IPS DF 6.9 (cell line): ENCODE measurements at regions not wholly inside any gene's neighbourhood (a gene's known extent, or its start where the extent isn't known, plus 50 kb on each side); places are given as distances from the start of the nearest gene placed in this dataset.
"Not testable (repeated sequence)": the region's sequence is repeated elsewhere in the genome, so short reads cannot be mapped to it uniquely, and the experiment has no call there.

Source experiments
- DNase-seq: peaks from one replicate; pipeline ENCODE4 v3.0.0-alpha.2; 2013; ENCODE audit warnings: low read depth, low spot score
- H3K27ac ChIP-seq: one replicate; pipeline ENCODE4 v1.5.1; 2013; ENCODE audit warnings: low read length, control low read depth
- H3K27me3 ChIP-seq: 2 replicates; pipeline ENCODE4 v1.6.1; 2013; ENCODE audit warnings: mild to moderate bottlenecking, low read length; ENCODE audit not compliant: control insufficient read depth, insufficient read depth
- H3K36me3 ChIP-seq: 2 replicates; pipeline ENCODE4 v1.6.1; 2013; ENCODE audit warnings: low read length; ENCODE audit not compliant: control insufficient read depth, insufficient read depth
- H3K4me1 ChIP-seq: 2 replicates; pipeline ENCODE4 v1.6.1; 2013; ENCODE audit warnings: low read length; ENCODE audit not compliant: control insufficient read depth, insufficient read depth
- H3K4me3 ChIP-seq: 2 replicates; pipeline ENCODE4 v1.5.1; 2013; ENCODE audit warnings: mild to moderate bottlenecking, low read length
- H3K9me3 ChIP-seq: 2 replicates; pipeline ENCODE4 v1.6.1; 2013; ENCODE audit warnings: low read length, inconsistent platforms; ENCODE audit not compliant: control insufficient read depth, insufficient read depth
- WGBS: extraction: QIAGEN DNeasy Blood & Tissue Kit; methylation state at CpG from one replicate; pipeline ENCODE4 v1.1.7; 2013; ENCODE audit warnings: mixed read lengths, missing lambda C conversion rate; ENCODE audit not compliant: insufficient read length, insufficient coverage; 5-methylcytosine and 5-hydroxymethylcytosine counted together

DNA sequence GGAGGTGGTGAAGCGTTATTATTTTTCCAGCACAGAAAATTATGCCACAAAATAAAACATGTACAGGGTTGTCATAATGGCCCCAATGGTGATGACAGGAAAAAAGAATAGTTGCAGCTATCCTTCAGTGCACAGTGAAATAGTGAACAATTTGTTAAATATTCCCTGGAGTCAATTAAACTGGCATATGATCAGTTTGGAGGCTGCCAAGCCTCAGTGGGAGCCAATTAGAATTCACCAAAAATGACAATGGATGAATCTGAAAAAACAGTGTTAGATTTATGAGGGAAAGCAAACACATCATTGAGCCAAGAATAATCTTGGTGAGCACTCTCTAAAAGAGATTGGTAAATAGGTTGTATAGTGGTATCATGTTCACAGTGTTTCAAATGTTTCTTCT, 146.3 kb downstream of the OTUD1 start:
- H3K4me3 ChIP-seq: no peak overlapping the region
- H3K9me3 ChIP-seq: no peaks in the 10 kb centered on the region

DNA sequence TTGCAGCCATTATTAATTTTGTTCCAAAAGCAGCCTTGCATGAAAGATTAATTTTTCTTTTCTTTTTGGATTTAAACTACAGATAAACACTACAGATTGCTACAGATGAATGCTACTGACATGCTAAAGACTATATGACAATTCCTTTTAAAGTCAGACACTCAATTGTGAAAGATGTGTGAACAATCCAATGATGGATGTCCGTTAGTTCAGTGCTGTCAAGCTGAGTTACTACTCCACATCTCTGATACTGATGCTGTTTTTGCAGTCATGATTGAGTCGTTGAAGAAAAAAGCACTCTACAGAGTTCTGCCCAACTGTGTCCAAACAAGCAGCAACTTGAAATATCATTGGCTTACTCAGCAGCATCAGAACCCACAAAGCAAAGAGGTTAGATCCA, 146.8 kb downstream of the OTUD1 start:
- no peak overlapping the region for H3K4me3 ChIP-seq
- H3K36me3 ChIP-seq: no peaks in the 10 kb centered on the region
- H3K9me3 ChIP-seq: no peaks in the 10 kb centered on the region
- DNase-seq: no peak
- no peak overlapping the region for H3K27ac ChIP-seq
- H3K4me1 ChIP-seq: no peaks in the 10 kb centered on the region
- no peaks in the 10 kb centered on the region for H3K27me3 ChIP-seq
- WGBS: no CpG with 5 or more reads among the region's 2 CpGs

More for the DNA sequence above, 146.3 kb downstream of the OTUD1 start:
- DNase-seq: no peak
- no peaks in the 10 kb centered on the region for H3K36me3 ChIP-seq
- H3K27ac ChIP-seq: no peak overlapping the region
- no CpG with 5 or more reads among the region's 1 CpG for WGBS
- no peaks in the 10 kb centered on the region for H3K27me3 ChIP-seq
- H3K4me1 ChIP-seq: no peaks in the 10 kb centered on the region

DNA sequence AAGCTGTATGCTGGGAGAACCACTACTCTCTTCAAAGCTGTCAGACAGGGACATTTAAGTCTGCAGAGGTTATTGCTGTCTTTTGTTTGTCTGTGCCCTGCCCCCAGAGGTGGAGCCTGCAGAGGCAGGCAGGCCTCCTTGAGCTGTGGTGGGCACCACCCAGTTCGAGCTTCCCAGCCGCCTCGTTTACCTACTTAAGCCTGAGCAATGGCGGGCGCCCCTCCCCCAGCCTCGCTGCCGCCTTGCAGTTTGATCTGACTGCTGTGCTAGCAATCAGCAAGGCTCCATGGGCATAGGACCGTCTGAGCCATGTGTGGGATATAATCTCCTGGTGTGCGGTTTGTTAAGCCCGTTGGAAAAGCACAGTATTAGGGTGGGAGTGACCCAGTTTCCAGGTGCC, 156.4 kb downstream of the OTUD1 start:
- WGBS: no CpG with 5 or more reads among the region's 10 CpGs
- not testable (repeated sequence) for H3K4me1 ChIP-seq, DNase-seq, H3K27ac ChIP-seq, H3K27me3 ChIP-seq, H3K4me3 ChIP-seq, H3K9me3 ChIP-seq, H3K36me3 ChIP-seq

DNA sequence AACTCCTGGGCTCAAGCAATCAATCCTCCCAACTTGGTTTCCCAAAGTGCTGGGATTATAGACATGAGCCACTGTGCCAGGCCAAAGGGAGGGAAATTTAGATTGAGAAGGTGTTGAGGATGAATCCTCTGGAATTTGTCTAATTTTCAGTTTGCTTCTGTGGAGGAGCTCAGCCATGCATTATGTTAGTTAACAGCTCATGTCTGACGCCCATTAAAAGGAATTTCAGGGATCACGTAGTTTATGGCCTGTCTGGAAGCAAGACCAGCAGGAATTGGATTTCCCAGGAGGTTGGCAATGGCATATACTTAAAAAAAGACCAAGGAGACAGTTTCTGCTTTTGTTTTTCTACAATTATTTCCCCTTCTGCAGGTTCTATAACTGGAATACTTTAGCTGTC, 165.7 kb downstream of the OTUD1 start:
- no CpG with 5 or more reads among the region's 2 CpGs for WGBS
- H3K9me3 ChIP-seq: no peaks in the 10 kb centered on the region
- no peak overlapping the region for H3K27ac ChIP-seq
- H3K36me3 ChIP-seq: no peaks in the 10 kb centered on the region
- no peak overlapping the region for H3K4me3 ChIP-seq
- DNase-seq: no peak
- no peaks in the 10 kb centered on the region for H3K4me1 ChIP-seq
- H3K27me3 ChIP-seq: no peaks in the 10 kb centered on the region

DNA sequence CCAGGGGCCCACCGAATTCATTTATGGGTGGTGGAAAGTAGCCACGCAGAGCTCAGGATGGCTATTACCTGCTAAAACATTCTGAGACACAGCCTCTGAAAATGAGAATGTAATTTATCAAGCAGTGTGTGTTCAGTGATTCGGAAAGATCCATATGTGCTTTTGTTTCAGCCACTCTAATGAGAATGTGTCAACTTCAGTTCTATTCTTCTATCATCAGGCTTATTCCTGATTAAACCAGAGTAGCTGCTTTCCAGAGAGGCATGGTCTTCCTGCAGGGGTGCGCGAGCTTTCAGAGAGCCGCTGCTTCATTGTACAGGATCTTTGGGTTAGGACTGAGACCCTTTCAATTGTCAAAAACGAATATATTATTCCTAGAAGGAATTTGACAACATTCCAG, 167.6 kb downstream of the OTUD1 start:
- H3K4me3 ChIP-seq: no peak overlapping the region
- H3K4me1 ChIP-seq: no peaks in the 10 kb centered on the region
- no peaks in the 10 kb centered on the region for H3K27me3 ChIP-seq
- no peak for DNase-seq
- H3K9me3 ChIP-seq: no peaks in the 10 kb centered on the region
- no CpG with 5 or more reads among the region's 7 CpGs for WGBS
- no peak overlapping the region for H3K27ac ChIP-seq
- H3K36me3 ChIP-seq: no peaks in the 10 kb centered on the region

DNA sequence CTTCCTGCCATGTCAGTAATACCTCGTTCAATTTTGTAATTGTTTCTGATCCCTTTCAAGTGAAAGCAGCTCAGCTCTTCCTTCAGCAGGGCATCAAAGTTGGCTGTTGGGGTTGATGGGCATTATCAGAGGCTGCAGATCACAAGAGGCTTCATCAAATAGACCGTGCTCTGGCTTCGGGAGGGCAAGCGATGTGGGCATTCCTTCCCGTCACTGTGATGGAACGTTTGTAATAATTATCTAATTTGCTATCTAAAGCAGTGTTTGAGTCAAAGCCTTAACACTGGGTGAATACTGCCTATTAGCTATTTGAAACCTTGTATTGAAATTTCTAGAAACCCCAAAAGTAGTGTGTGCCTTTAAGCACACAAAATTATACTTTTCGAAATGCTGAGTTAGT, 170.1 kb downstream of the OTUD1 start:
- no peak for DNase-seq
- no CpG with 5 or more reads among the region's 7 CpGs for WGBS
- Histone ChIP-seq H3K27me3 (no peaks in the 10 kb centered on the region), H3K4me1 (no peaks in the 10 kb centered on the region), H3K27ac (no peak overlapping the region), H3K9me3 (no peaks in the 10 kb centered on the region), H3K36me3 (no peaks in the 10 kb centered on the region), H3K4me3 (no peak overlapping the region)

DNA sequence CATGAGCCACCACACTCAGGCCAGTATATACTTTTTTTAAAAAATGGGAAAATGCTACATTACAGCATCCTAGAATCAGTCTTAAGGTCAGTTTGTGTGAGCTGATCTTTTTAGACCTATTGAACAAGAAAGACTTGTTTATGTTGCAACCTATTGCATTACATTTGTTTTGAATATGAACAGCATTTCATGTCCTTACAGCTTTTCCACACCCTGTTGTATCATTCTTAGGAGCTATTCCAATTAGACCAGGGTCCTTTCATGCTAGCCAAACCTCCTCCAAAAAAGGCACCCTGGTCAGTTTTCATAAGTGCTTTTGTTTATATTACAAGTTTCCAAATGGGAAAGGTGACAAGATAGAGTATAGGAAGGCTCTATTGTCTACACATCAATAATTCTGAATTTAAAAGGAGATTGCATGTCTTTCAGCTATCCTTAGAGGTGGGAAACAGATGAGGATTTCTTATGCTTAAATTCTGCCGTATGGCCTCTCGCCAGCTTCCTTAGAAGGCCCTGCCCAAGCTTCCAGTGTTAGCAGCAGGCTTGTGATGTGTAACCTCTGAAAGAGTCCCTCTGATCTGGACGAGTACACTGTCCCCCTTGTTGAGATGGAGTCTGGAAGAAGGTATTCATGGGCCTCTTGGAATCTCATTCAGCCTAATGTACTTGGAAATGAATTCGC, 171.9 kb downstream of the OTUD1 start:
- no CpG with 5 or more reads among the region's 4 CpGs for WGBS
- Histone ChIP-seq H3K36me3 (no peaks in the 10 kb centered on the region), H3K27me3 (no peaks in the 10 kb centered on the region), H3K9me3 (no peaks in the 10 kb centered on the region), H3K27ac (no peak overlapping the region), H3K4me1 (no peaks in the 10 kb centered on the region), H3K4me3 (no peak overlapping the region)
- DNase-seq: no peak

DNA sequence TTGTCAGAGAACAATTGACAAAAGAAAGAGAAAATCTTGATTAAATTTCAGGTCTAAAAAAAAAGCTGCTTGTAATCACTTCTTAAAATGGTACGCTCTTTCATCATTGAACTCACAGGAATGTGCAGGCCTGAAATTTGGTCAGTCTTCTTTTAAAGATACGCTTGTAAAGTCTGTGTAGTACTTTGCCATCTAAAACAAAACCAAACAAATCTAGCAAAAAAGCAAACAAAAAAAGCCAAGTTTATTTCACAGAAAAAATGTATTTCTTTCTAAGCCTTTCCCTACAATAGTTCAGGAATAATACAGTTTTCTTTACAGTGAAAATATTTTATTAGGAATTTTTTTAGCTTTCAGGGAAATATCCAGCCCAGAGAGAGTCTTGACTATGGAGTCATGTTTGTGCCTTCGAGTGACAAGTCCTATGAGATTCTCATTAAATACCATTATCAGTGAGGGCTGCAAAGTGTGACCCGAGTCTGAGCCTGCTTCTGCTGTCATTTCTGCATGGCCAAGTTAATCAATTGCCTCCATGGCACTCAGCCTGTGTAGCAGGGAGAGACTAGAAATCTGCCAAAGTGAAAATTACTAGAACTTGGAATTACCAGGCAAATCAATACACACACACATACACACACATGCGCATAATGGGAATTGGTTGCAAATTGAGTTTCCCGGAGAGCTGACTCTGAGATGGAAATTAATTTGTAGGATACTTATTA, 172.6 kb downstream of the OTUD1 start:
- Histone ChIP-seq H3K27ac (no peak overlapping the region), H3K36me3 (no peaks in the 10 kb centered on the region), H3K27me3 (no peaks in the 10 kb centered on the region), H3K4me1 (no peaks in the 10 kb centered on the region), H3K4me3 (no peak overlapping the region), H3K9me3 (no peaks in the 10 kb centered on the region)
- WGBS: no CpG with 5 or more reads among the region's 6 CpGs
- DNase-seq: no peak

DNA sequence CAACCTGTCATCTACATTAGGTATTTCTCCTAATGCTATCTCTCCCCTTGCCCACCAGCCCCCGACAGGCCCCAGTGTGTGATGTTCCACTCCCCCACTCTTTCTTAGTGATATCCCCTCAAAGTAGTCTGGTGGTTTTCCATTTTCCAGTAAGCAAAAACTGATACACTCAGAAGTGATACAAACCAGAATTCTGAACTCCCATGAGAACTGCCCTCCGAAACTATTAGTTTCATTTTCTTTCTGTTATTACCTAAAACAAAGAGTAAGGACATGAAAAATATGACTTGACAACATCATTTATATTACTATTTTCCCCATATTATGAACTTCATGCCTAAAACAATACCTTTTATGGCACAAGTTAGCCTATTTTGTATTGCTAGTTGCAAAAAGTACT, 175.0 kb downstream of the OTUD1 start:
- Histone ChIP-seq H3K27me3 (no peaks in the 10 kb centered on the region), H3K36me3 (no peaks in the 10 kb centered on the region), H3K4me3 (no peak overlapping the region), H3K27ac (no peak overlapping the region), H3K9me3 (no peaks in the 10 kb centered on the region), H3K4me1 (no peaks in the 10 kb centered on the region)
- no CpG with 5 or more reads among the region's 2 CpGs for WGBS
- DNase-seq: no peak

DNA sequence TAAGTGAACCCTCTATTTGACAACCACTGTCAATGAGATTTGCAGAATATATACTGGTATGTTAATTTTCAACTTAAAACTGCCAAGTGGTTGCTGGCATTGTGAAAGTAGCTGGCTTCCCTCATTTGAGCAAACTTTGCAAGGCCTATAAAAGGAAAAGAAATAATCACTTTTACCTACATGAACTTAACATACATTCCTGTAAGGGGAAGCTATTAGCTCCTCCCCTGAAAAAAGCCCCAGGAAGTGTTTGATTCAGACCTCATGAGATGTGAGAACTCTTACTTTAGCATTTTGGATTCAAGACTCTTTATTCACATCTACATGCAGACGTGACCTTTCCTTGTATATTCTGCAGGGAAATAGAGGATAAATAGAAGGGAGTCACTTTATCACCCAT, 175.6 kb downstream of the OTUD1 start:
- H3K4me3 ChIP-seq: no peak overlapping the region
- no peak for DNase-seq
- no peaks in the 10 kb centered on the region for H3K27me3 ChIP-seq
- WGBS: no CpG with 5 or more reads among the region's 1 CpG
- H3K36me3 ChIP-seq: no peaks in the 10 kb centered on the region
- no peaks in the 10 kb centered on the region for H3K9me3 ChIP-seq
- H3K4me1 ChIP-seq: no peaks in the 10 kb centered on the region
- H3K27ac ChIP-seq: no peak overlapping the region

DNA sequence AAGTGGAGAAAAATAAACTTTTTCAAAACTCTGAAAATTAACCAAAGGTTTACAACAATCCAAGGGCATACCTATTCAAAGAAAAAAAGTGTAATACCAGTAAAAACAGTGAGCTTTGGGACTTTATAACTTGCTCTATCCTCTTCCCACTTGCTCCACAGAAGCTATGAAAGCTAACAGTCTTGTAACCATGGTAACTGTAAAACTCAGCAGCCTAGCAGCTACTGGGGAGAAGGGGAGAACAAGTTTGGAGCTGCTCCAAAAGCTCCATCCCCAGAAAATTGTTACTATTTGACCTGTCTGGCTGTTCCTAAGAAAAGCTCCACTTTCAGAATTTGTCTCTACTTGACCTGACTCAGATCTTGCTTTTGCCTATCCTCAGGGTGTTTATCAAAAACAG, 191.5 kb downstream of the OTUD1 start:
- Histone ChIP-seq H3K36me3 (no peaks in the 10 kb centered on the region), H3K9me3 (no peaks in the 10 kb centered on the region), H3K27me3 (no peaks in the 10 kb centered on the region), H3K4me3 (no peak overlapping the region), H3K27ac (no peak overlapping the region), H3K4me1 (no peaks in the 10 kb centered on the region)
- DNase-seq: no peak
